NCI-H2029 (cell line): ENCODE measurements at regions not wholly inside any gene's neighbourhood (a gene's known extent, or its start where the extent isn't known, plus 50 kb on each side); places are given as distances from the start of the nearest gene placed in this dataset.
"Not testable (repeated sequence)": the region's sequence is repeated elsewhere in the genome, so short reads cannot be mapped to it uniquely, and the experiment has no call there.

Source experiments
- DNase-seq: peaks from one replicate; lab custom pipeline; 2025; lab: John Stamatoyannopoulos, UW

DNA sequence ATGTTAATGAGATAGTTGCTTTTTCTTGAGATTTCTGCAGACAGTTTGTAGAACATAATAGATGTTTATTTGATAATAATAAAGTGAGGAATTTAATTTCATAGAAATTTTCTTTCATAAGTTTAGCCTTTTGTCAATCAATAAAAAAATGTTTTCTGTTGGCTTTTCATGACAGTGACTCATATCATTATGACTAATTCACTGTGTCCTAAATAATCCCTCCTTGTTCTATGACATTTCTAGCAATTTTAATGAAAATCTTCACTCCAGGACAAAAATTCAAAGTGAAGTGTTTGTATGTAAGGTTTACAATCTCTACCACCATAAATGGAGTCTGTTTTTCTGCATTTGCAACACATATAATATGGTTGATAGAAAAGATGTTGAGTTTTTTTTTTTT, 109.9 kb downstream of the UTRN start:
- no peak for DNase-seq

GRCh38 chr6:144395826-144396225, 110.7 kb downstream of the UTRN start:
- no peak for DNase-seq

- no peak for DNase-seq
These were observed 112.0 kb downstream of the UTRN start for GRCh38 chr6:144397141-144397540.

GRCh38 chr6:144400321-144400720, 115.2 kb downstream of the UTRN start:
- DNase-seq: no peak

DNA sequence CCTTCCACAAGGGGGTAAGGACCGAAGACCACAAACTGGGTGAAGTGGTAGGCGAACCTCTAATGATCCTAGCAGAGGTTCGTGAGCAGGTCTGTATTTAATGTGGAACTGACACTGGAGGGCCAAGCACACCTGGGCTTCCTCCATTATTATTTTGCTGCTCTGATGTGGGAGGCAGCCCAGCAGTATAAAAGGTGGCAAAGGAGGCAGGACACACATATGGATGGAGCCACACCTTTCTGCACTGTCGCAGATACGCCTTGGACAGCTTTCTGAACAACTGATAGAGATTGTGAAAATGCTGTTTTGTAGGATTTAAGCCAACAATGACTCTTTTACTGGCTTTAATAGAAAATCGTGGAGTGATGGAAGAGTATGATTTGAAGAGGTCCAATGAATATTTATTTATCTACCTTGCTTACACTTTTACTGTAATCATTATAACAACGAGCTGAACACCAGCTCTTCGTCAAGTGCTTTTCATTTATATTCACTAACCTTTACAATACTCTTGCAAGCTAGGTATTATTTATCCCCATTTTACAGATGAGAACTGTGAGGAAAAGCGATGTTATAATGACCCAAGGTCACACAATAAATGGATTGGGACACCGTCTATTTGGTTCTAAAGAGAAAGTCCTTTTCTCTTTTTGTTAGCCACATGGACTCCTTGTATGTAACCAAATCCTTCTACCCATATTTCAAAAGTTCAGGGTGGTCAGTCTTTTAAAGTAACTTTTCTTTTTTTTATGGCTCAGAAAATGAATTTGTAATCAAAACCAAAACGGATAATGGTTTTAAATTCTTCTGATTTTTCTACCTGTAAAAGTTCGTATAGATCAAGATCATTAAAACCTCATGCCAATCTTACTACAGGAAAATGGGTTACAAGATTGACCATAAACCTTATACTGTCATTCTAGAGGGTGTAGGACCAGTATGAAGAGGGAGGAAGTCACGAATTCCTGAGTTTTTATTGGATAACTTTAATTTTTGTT, 116.9 kb downstream of the UTRN start:
- DNase-seq: no peak

GRCh38 chr6:144402750-144403149, 117.6 kb downstream of the UTRN start:
- no peak for DNase-seq

DNA sequence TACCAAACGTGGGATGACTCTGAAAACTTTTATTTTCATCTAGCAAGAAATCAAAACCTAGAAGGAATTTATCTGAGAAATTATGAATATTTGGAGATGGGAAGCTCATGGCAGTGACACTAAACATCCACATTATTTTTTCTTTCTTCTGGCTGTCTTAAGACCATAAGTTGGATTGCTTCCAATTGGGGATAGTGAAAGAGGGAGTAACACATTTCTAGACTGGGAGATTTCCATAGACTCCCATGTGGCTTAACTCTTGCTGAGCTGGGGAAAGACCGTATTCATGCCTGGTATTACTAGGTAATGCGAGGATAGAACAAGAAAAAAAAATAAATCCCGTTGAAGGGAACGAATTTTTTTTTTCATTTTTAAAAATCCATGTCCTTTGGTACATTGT, 120.0 kb downstream of the UTRN start:
- no peak for DNase-seq

- DNase-seq: no peak
These were observed 121.7 kb downstream of the UTRN start for GRCh38 chr6:144406796-144407195.

- DNase-seq: no peak
These were observed 123.0 kb downstream of the UTRN start for GRCh38 chr6:144408161-144408560.

DNA sequence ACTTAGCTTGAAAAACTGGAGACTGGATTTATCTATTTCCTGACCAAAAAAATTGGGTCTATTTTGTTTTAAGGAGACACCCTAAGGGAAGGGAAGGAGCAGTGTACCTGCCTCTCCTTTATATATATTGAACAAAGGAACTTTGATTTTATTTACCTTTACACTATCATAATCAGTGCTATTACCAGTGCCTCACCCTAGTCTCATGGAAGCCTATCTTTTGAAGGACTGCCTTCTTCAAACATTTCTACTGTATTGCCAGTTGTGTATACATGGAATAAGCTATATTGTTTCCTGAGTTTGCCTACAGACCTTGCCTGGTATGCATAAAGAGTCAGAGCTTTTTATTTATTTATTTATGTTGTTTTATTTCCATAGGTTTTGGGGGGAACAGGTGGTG, 124.9 kb downstream of the UTRN start:
- DNase-seq: no peak

DNA sequence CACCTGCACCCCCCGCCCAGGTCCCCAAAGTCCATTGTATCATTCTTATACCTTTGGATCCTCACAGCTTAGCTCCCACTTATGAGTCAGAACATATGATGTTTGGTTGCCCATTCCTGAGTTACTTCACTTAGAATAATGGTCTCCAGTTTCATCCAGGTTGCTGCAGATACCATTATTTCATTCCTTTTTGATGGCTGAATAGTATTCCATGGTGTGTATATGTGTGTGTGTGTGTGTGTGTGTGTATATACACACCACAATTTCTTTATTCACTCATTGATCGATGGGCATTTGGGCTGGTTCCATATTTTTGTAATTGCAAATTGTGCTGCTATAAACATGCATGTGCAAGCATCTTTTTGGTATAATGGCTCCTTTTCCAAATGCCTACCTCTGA, 125.4 kb downstream of the UTRN start:
- not testable (repeated sequence) for DNase-seq

DNA sequence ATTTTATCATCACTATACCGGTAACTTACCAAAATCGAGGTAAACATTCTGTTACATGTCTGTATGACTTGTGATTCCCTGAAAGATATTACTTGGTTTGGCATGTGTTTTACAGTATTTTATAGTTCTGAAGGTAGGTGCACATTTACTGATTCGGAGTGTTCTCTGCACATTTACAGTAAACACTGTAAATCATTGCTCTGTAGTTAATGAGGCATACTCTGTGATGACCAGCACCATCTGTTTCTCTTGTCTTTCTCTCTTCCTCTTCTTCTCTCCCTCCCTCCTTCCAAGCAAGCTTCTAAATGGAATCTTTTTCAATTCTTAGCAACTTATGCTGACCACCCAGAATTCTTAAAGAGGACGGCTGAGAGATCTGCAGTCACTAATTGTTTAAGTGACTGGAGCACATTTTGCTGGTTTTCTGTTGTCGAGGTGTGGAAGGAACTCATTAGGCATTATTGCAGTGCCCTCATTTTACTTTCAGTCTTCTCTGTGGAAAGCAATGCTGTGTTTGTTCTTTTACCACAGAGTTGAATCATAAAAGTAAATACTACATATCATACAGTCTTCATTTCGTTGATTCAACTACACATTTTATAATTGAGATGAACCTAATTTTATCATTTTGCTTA, 126.5 kb downstream of the UTRN start:
- no peak for DNase-seq

- no peak for DNase-seq
These were observed 128.3 kb downstream of the UTRN start for GRCh38 chr6:144413418-144413817.

DNA sequence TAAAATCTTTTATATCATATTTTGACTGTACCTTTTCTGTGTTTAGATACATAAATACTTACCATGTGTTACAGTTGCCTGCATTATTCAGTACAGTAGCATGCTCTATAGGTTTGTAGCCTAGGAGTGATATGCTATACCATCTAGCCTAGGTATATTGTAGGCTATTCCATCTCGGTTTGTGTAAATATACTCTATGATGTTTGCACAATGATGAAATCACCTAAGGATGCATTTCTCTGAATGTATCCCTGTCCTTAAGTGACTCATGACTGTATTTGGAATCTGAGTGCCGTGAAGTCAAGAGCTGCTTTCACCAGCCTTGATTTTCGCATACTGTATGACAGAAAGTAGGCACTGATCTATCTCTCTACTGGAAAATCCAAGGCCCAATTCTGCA, 129.9 kb downstream of the UTRN start:
- peak; percentile 39 for DNase-seq

GRCh38 chr6:144415835-144416237, 130.7 kb downstream of the UTRN start:
- DNase-seq: no peak

- DNase-seq: no peak
These were observed 131.1 kb downstream of the UTRN start for GRCh38 chr6:144416244-144416643.

DNA sequence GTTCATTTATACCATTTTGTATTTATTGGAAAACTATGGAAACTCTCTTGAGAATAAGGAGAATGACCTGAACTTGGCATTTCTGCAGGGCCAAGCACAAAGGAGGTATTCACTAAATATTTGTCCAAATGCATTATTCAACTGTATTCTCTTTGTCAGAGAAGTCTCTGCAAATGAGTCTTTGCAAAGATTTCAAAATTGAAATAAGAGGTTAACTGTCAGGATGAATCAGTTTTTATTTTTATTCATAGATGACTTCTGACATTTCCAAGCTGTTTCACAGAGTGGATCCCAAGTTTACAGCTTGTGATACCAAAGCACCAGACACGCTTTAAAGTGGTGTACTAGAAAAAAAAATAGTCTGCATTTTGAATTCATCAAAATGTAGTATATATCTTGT, 131.6 kb downstream of the UTRN start:
- no peak for DNase-seq

DNA sequence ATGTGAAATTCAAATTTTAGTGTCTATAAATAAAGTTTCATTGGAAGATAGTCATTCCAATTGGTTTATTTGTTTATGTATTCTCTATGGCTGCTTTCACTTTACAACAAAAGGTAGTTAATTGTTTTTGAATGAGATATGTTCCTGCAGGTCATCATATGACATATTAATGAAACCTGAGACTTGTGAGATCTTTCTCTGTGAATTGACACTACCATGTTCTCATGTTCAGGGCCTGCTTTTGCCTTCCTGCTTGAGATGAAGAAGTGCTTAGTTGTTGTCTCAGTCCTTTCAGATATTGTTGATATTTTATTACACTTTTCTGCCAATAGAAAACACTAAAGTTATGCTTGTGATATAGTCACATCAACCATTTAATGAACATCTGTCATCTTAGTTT, 132.5 kb downstream of the UTRN start:
- peak; percentile 27 for DNase-seq

- no peak for DNase-seq
These were observed 133.9 kb downstream of the UTRN start for GRCh38 chr6:144418959-144419545.

- no peak for DNase-seq
These were observed 138.0 kb downstream of the UTRN start for GRCh38 chr6:144423167-144423566.

- DNase-seq: no peak
These were observed 144.6 kb downstream of the UTRN start for GRCh38 chr6:144429753-144430152.

DNA sequence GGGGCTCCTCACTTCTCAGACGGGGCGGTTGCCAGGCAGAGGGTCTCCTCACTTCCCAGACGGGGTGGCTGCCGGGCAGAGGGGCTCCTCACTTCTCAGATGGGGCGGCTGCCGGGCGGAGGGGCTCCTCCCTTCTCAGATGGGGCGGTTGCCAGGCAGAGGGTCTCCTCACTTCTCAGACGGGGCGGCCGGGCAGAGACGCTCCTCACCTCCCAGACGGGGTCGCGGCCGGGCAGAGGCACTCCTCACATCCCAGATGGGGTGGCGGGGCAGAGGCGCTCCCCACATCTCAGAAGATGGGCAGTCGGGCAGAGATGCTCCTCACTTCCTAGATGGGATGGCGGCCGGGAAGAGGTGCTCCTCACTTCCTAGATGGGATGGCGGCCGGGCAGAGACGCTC, 148.3 kb downstream of the UTRN start:
- DNase-seq: not testable (repeated sequence)
